Medulla oblongata (tissue), 1 donor: ENCODE measurements at regions not wholly inside any gene's neighbourhood (a gene's known extent, or its start where the extent isn't known, plus 50 kb on each side); places are given as distances from the start of the nearest gene placed in this dataset.

Experiments
- DNase-seq: peaks from one replicate; pipeline ENCODE4 v3.0.0-alpha.2; 2015; ENCODE audit errors: extremely low spot score

- DNase-seq: peak; percentile 53
These were observed 211.0 kb upstream of the RAB4A start for GRCh38 chr1:229059671-229060539.

GRCh38 chr1:229062135-229062534 is 208.8 kb upstream of the RAB4A start:
- no peak for DNase-seq

GRCh38 chr1:229063154-229063773 is 207.6 kb upstream of the RAB4A start:
- no peak for DNase-seq

- DNase-seq: no peak
These were observed 206.4 kb upstream of the RAB4A start for GRCh38 chr1:229064320-229065168.

GRCh38 chr1:229065613-229066012 is 205.3 kb upstream of the RAB4A start:
- DNase-seq: no peak

- no peak for DNase-seq
These were observed 204.3 kb upstream of the RAB4A start for GRCh38 chr1:229066591-229066990.

- DNase-seq: no peak
These were observed 203.4 kb upstream of the RAB4A start for GRCh38 chr1:229067546-229067945.

- peak; percentile 80 for DNase-seq
These were observed 202.5 kb upstream of the RAB4A start for GRCh38 chr1:229068270-229068987.

GRCh38 chr1:229069176-229069575 is 201.7 kb upstream of the RAB4A start:
- no peak for DNase-seq

GRCh38 chr1:229070168-229070567 is 200.7 kb upstream of the RAB4A start:
- peak; percentile 89 for DNase-seq

GRCh38 chr1:229073251-229073650 is 197.7 kb upstream of the RAB4A start:
- DNase-seq: no peak

- peak; percentile 54 for DNase-seq
These were observed 195.7 kb upstream of the RAB4A start for GRCh38 chr1:229075217-229075616.

GRCh38 chr1:229075716-229076115 is 195.2 kb upstream of the RAB4A start:
- DNase-seq: no peak

- no peak for DNase-seq
These were observed 194.7 kb upstream of the RAB4A start for GRCh38 chr1:229076195-229076594.

GRCh38 chr1:229079016-229079595 is 191.8 kb upstream of the RAB4A start:
- DNase-seq: no peak

- no peak for DNase-seq
These were observed 190.6 kb upstream of the RAB4A start for GRCh38 chr1:229080361-229080760.

GRCh38 chr1:229085291-229085690 is 185.6 kb upstream of the RAB4A start:
- DNase-seq: no peak

- no peak for DNase-seq
These were observed 184.8 kb upstream of the RAB4A start for GRCh38 chr1:229086091-229086490.

GRCh38 chr1:229086686-229087085 is 184.2 kb upstream of the RAB4A start:
- DNase-seq: no peak

- DNase-seq: peak; percentile 30
These were observed 183.6 kb upstream of the RAB4A start for GRCh38 chr1:229087339-229087738.

GRCh38 chr1:229087906-229088305 is 183.0 kb upstream of the RAB4A start:
- no peak for DNase-seq
